Neural cell (in vitro differentiated cells): ENCODE measurements at regions not wholly inside any gene's neighbourhood (a gene's known extent, or its start where the extent isn't known, plus 50 kb on each side); places are given as distances from the start of the nearest gene placed in this dataset.
"Not testable (repeated sequence)": the region's sequence is repeated elsewhere in the genome, so short reads cannot be mapped to it uniquely, and the experiment has no call there.

Experiments
- H2AFZ ChIP-seq: fragments of 200-600, 300-800 bp; sonication (generic), shearing (Covaris generic); 2 replicates; pipeline ENCODE4 v1.6.0; 2014; ENCODE audit warnings: low read depth, mild to moderate bottlenecking, antibody characterized with exemption, low read length, moderate library complexity
- H3F3A ChIP-seq: fragments of 200-600 bp; shearing (Covaris generic); 2 replicates; pipeline ENCODE4 v1.6.1; 2016; ENCODE audit warnings: mild to moderate bottlenecking, moderate library complexity, mixed read lengths, antibody characterized with exemption, low read length; ENCODE audit not compliant: insufficient read depth, poor library complexity, severe bottlenecking
- H3K27ac ChIP-seq: fragments of 200-600, 300-800 bp; sonication (generic), shearing (Covaris generic); 2 replicates; pipeline ENCODE4 v1.5.1; 2014; ENCODE audit warnings: mild to moderate bottlenecking, low read length, moderate library complexity
- H3K27me3 ChIP-seq: fragments of 300-800, 200-600 bp; sonication (generic), shearing (Covaris generic); 2 replicates; pipeline ENCODE4 v1.6.0; 2014; ENCODE audit warnings: mild to moderate bottlenecking, low read depth, low read length, moderate library complexity; ENCODE audit not compliant: insufficient read depth
- H3K36me3 ChIP-seq: fragments of 300-800, 200-600 bp; sonication (generic), shearing (Covaris generic); 2 replicates; pipeline ENCODE4 v1.5.1; 2014; ENCODE audit warnings: mild to moderate bottlenecking, antibody characterized with exemption, low read length, moderate library complexity; ENCODE audit not compliant: insufficient read depth
- H3K4me2 ChIP-seq: fragments of 300-800, 200-600 bp; sonication (generic), shearing (Covaris generic); 2 replicates; pipeline ENCODE4 v1.6.0; 2014; ENCODE audit warnings: mild to moderate bottlenecking, low read length
- H3K4me3 ChIP-seq: fragments of 300-800, 200-600 bp; sonication (generic), shearing (Covaris generic); 2 replicates; pipeline ENCODE4 v1.5.1; 2014; ENCODE audit warnings: mild to moderate bottlenecking, low read length, moderate library complexity
- H3K79me2 ChIP-seq: fragments of 200-600 bp; shearing (Covaris generic); replicated peaks from 2 replicates; pipeline ENCODE4 v1.6.0; 2014; ENCODE audit warnings: mild to moderate bottlenecking, low read length, moderate library complexity; ENCODE audit not compliant: insufficient read depth
- H3K9ac ChIP-seq: fragments of 300-800, 200-600 bp; sonication (generic), shearing (Covaris generic); 2 replicates; pipeline ENCODE4 v1.6.1; 2016; ENCODE audit warnings: mild to moderate bottlenecking, low read length, mixed read lengths
- H3K9me2 ChIP-seq: fragments of 200-600 bp; shearing (Covaris generic); 2 replicates; pipeline ENCODE4 v1.6.1; 2016; ENCODE audit warnings: mild to moderate bottlenecking, low read length, mixed read lengths; ENCODE audit not compliant: insufficient read depth
- H3K9me3 ChIP-seq: fragments of 200-600, 300-800 bp; sonication (generic), shearing (Covaris generic); 2 replicates; pipeline ENCODE4 v1.6.1; 2016; ENCODE audit warnings: mild to moderate bottlenecking, mixed run types, low read length, moderate library complexity, mixed read lengths
- H4K20me1 ChIP-seq: fragments of 200-600 bp; shearing (Covaris generic); 2 replicates; pipeline ENCODE4 v1.6.1; 2016; ENCODE audit warnings: mild to moderate bottlenecking, mixed run types; ENCODE audit not compliant: insufficient read depth
- EP300 ChIP-seq: fragments of 450-650 bp; conservative IDR thresholded peaks from 2 replicates; pipeline ENCODE4 v1.6.1; 2014; ENCODE audit warnings: antibody characterized with exemption, mild to moderate bottlenecking, moderate library complexity; ENCODE audit not compliant: poor library complexity, severe bottlenecking
- EZH2 ChIP-seq: fragments of 200-600, 300-800 bp; shearing (Covaris generic), sonication (generic); IDR thresholded peaks from 2 replicates; pipeline ENCODE4 v1.6.1; 2014; ENCODE audit warnings: antibody characterized with exemption, low read length, borderline replicate concordance, mild to moderate bottlenecking; ENCODE audit not compliant: insufficient read depth, poor library complexity, severe bottlenecking
- MXI1 ChIP-seq: fragments of 450-650 bp; conservative IDR thresholded peaks from 2 replicates; pipeline ENCODE4 v1.6.1; 2014; ENCODE audit warnings: antibody characterized with exemption, mild to moderate bottlenecking; ENCODE audit not compliant: poor library complexity, severe bottlenecking
- POLR2AphosphoS5 ChIP-seq: IDR thresholded peaks from 2 replicates; pipeline ENCODE4 v1.6.1; 2012
- RAD21 ChIP-seq: fragments of 450-650 bp; conservative IDR thresholded peaks from 2 replicates; pipeline ENCODE4 v1.6.1; 2014; ENCODE audit warnings: antibody characterized with exemption, mild to moderate bottlenecking, moderate library complexity
- REST ChIP-seq: IDR thresholded peaks from 2 replicates; pipeline ENCODE4 v1.6.1; 2012; ENCODE audit warnings: borderline replicate concordance
- SMC3 ChIP-seq: fragments of 450-650 bp; conservative IDR thresholded peaks from 2 replicates; pipeline ENCODE4 v1.6.1; 2014; ENCODE audit warnings: antibody characterized with exemption, mild to moderate bottlenecking, moderate library complexity; ENCODE audit not compliant: poor library complexity
- TAF1 ChIP-seq: IDR thresholded peaks from 2 replicates; pipeline ENCODE4 v1.6.1; 2012; ENCODE audit warnings: low read depth
- TF ChIP-seq, protein P1 (sequence below): fragments of 450-650 bp; IDR thresholded peaks from 2 replicates; pipeline ENCODE4 v1.5.1; 2014; ENCODE audit warnings: antibody characterized with exemption, mild to moderate bottlenecking, moderate library complexity; ENCODE audit not compliant: poor library complexity, severe bottlenecking

GRCh38 chr3:78338405-78338804 lies 1298.5 kb downstream of the ROBO2 start:
- Histone ChIP-seq H3K4me3 (no peak overlapping the region), H3K9me2 (no peaks in the 10 kb centered on the region), H4K20me1 (no peaks in the 10 kb centered on the region), H3K79me2 (no peaks in the 10 kb centered on the region), H3K4me2 (no peak overlapping the region), H3K9me3 (no peaks in the 10 kb centered on the region), H3F3A (no peaks in the 10 kb centered on the region), H2AFZ (no peak overlapping the region), H3K27me3 (no peaks in the 10 kb centered on the region), H3K27ac (no peak overlapping the region), H3K9ac (no peak overlapping the region), H3K36me3 (no peaks in the 10 kb centered on the region)
- TF ChIP-seq SMC3 (no peak), EP300 (no peak), MXI1 (no peak), RAD21 (no peak), EZH2 (no peak)
- TF ChIP-seq, protein P1, sequence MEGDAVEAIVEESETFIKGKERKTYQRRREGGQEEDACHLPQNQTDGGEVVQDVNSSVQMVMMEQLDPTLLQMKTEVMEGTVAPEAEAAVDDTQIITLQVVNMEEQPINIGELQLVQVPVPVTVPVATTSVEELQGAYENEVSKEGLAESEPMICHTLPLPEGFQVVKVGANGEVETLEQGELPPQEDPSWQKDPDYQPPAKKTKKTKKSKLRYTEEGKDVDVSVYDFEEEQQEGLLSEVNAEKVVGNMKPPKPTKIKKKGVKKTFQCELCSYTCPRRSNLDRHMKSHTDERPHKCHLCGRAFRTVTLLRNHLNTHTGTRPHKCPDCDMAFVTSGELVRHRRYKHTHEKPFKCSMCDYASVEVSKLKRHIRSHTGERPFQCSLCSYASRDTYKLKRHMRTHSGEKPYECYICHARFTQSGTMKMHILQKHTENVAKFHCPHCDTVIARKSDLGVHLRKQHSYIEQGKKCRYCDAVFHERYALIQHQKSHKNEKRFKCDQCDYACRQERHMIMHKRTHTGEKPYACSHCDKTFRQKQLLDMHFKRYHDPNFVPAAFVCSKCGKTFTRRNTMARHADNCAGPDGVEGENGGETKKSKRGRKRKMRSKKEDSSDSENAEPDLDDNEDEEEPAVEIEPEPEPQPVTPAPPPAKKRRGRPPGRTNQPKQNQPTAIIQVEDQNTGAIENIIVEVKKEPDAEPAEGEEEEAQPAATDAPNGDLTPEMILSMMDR, result no peak

- H3K79me2 ChIP-seq, result no peaks in the 10 kb centered on the region
- H3K9me2 ChIP-seq, result no peaks in the 10 kb centered on the region
Observed at GRCh38 chr3:78343221-78343620, 1303.3 kb downstream of the ROBO2 start.

DNA sequence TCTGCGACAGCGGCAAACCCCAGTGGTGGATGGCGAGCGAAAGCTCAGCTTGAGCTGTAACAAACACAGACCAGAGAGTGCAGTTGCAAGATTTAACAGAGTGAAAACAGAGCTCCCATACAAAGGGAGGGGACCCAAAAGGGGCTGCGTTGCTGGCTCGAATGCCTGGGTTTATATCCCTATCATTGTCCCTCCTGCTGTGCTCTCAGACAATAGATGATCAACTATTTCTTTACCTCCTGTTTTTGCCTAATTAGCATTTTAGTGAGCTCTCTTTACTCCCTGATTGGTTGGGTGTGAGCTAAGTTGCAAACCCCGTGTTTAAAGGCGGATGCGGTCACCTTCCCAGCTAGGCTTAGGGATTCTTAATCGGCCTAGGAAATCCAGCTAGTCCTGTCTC lies 1304.4 kb downstream of the ROBO2 start:
- H3K4me3 ChIP-seq, H3K9ac ChIP-seq, H3K4me2 ChIP-seq, H3K9me2 ChIP-seq, H3K79me2 ChIP-seq, H3F3A ChIP-seq, H2AFZ ChIP-seq, H3K9me3 ChIP-seq, H4K20me1 ChIP-seq, H3K27ac ChIP-seq, H3K36me3 ChIP-seq, H3K27me3 ChIP-seq: not testable (repeated sequence)

More at GRCh38 chr3:78343221-78343620, 1303.3 kb downstream of the ROBO2 start:
- TF ChIP-seq, protein P1, result no peak
- TF ChIP-seq TAF1 (no peak), POLR2AphosphoS5 (no peak), REST (no peak), EP300 (no peak)
- Histone ChIP-seq H3K27me3 (no peaks in the 10 kb centered on the region), H3K4me3 (no peak overlapping the region), H3F3A (no peaks in the 10 kb centered on the region), H3K36me3 (no peaks in the 10 kb centered on the region), H2AFZ (no peak overlapping the region), H3K9ac (no peak overlapping the region), H3K27ac (no peak overlapping the region), H3K9me3 (no peaks in the 10 kb centered on the region), H3K4me2 (no peak overlapping the region), H4K20me1 (no peaks in the 10 kb centered on the region)
